ENCODE measurements at regions not wholly inside any gene's neighbourhood (a gene's known extent, or its start where the extent isn't known, plus 50 kb on each side); places are given as distances from the start of the nearest gene placed in this dataset.
A peak's percentile ranks its signal among the peaks of the same experiment; 100 is the strongest.

- no peak for DNase-seq
These were observed 525.9 kb upstream of the TMPO start for GRCh38 chr12:97989366-97989940.

- DNase-seq, result no peak
These were observed 520.5 kb upstream of the TMPO start for GRCh38 chr12:97994746-97995484.

GRCh38 chr12:97995559-97995958, 519.8 kb upstream of the TMPO start:
- DNase-seq, result no peak

GRCh38 chr12:98001430-98001829, 514.0 kb upstream of the TMPO start:
- DNase-seq, result no peak

GRCh38 chr12:98002887-98003493, 512.4 kb upstream of the TMPO start:
- peak in 1 of 2 donors; percentile 2 for DNase-seq

GRCh38 chr12:98007963-98008362, 507.4 kb upstream of the TMPO start:
- DNase-seq, result no peak

GRCh38 chr12:98013560-98013959, 501.8 kb upstream of the TMPO start:
- DNase-seq, result no peak

GRCh38 chr12:98018836-98019235, 496.6 kb upstream of the TMPO start:
- DNase-seq, result no peak

GRCh38 chr12:98020376-98020775, 495.0 kb upstream of the TMPO start:
- DNase-seq, result no peak

GRCh38 chr12:98022961-98023360, 492.4 kb upstream of the TMPO start:
- DNase-seq, result no peak

- no peak for DNase-seq
These were observed 477.8 kb upstream of the TMPO start for GRCh38 chr12:98037401-98038140.

- no peak for DNase-seq
These were observed 472.7 kb upstream of the TMPO start for GRCh38 chr12:98042668-98043067.

- no peak for DNase-seq
These were observed 470.0 kb upstream of the TMPO start for GRCh38 chr12:98045395-98045794.

GRCh38 chr12:98048326-98048725, 467.1 kb upstream of the TMPO start:
- DNase-seq, result no peak

GRCh38 chr12:98053202-98053601, 462.2 kb upstream of the TMPO start:
- no peak for DNase-seq

- DNase-seq, result no peak
These were observed 457.7 kb upstream of the TMPO start for GRCh38 chr12:98057701-98058100.

- no peak for DNase-seq
These were observed 457.2 kb upstream of the TMPO start for GRCh38 chr12:98058213-98058612.

- DNase-seq, result no peak
These were observed 456.6 kb upstream of the TMPO start for GRCh38 chr12:98058838-98059237.

GRCh38 chr12:98059659-98060343, 455.6 kb upstream of the TMPO start:
- no peak for DNase-seq

GRCh38 chr12:98060411-98060810, 455.0 kb upstream of the TMPO start:
- DNase-seq, result no peak

- DNase-seq, result no peak
These were observed 452.7 kb upstream of the TMPO start for GRCh38 chr12:98062464-98063245.

- no peak for DNase-seq
These were observed 450.9 kb upstream of the TMPO start for GRCh38 chr12:98064501-98064900.

Data from CD4-positive, alpha-beta T cell treated with Interleukin-1 beta for 1 hour (primary cell).